Common myeloid progenitor, CD34-positive (primary cell): ENCODE measurements at regions not wholly inside any gene's neighbourhood (a gene's known extent, or its start where the extent isn't known, plus 50 kb on each side); places are given as distances from the start of the nearest gene placed in this dataset.

Experiments
- CTCF ChIA-PET: fragments of 350-600 bp; sonication (Branson Sonifier 250); formaldehyde crosslinking; loops from one replicate; lab custom pipeline; 2021; ENCODE audit warnings: antibody characterized with exemption; lab: Charles Lee
- POLR2A ChIA-PET: fragments of 350-600 bp; sonication (Branson Sonifier 250); formaldehyde crosslinking; loops from one replicate; lab custom pipeline; 2021; ENCODE audit warnings: antibody characterized with exemption; lab: Charles Lee
- DNase-seq, 3 donors: peaks; one replicate each; pipeline versions ENCODE4 v3.0.0 to v3.0.0-alpha.2; 2013
- H3K27ac ChIP-seq, 2 experiments: 1 replicate in 1 of 2; 2 replicates in 1 of 2; pipeline ENCODE4 v1.7.0; 2013; ENCODE audit warnings: inconsistent platforms in 2 of 2, low read length in 2 of 2, mild to moderate bottlenecking in 2 of 2, low read depth in 1 of 2, moderate library complexity in 1 of 2; ENCODE audit not compliant: severe bottlenecking in 2 of 2, insufficient read depth in 1 of 2, poor library complexity in 1 of 2
- H3K27me3 ChIP-seq, 5 experiments: replicated peaks in 2 of 5; 1 replicate in 3 of 5; 2 replicates in 2 of 5; pipeline versions ENCODE4 v1.6.1 to v1.7.0; 2013; ENCODE audit warnings: low read length in 4 of 5, mild to moderate bottlenecking in 2 of 5, moderate library complexity in 2 of 5, inconsistent platforms in 1 of 5; ENCODE audit not compliant: insufficient read depth in 5 of 5, control insufficient read depth in 4 of 5
- H3K36me3 ChIP-seq, 4 experiments: 1 replicate in 2 of 4; 2 replicates in 2 of 4; pipeline versions ENCODE4 v1.6.1 to v1.7.0; 2013; ENCODE audit warnings: low read length in 3 of 4, control low read depth in 1 of 4, mild to moderate bottlenecking in 1 of 4; ENCODE audit not compliant: control insufficient read depth in 4 of 4, insufficient read depth in 4 of 4
- H3K4me1 ChIP-seq, 4 experiments: 1 replicate in 3 of 4; 2 replicates in 1 of 4; pipeline versions ENCODE4 v1.6.1 to v1.7.1; 2013; ENCODE audit warnings: low read length in 3 of 4, mild to moderate bottlenecking in 3 of 4, control low read depth in 1 of 4, inconsistent platforms in 1 of 4, moderate library complexity in 1 of 4; ENCODE audit not compliant: control insufficient read depth in 4 of 4, insufficient read depth in 4 of 4; ENCODE audit errors: control extremely low read depth in 1 of 4
- H3K4me3 ChIP-seq, 7 experiments: 1 replicate in 4 of 7; 2 replicates in 3 of 7; pipeline versions ENCODE4 v1.5.1 to v1.7.0; 2013; ENCODE audit warnings: mild to moderate bottlenecking in 7 of 7, low read length in 6 of 7, moderate library complexity in 6 of 7, inconsistent platforms in 2 of 7, low read depth in 2 of 7, control low read depth in 1 of 7; ENCODE audit not compliant: insufficient read depth in 4 of 7, control insufficient read depth in 1 of 7; ENCODE audit errors: extremely low read depth in 1 of 7
- H3K9me3 ChIP-seq, 5 experiments: 1 replicate in 4 of 5; 2 replicates in 1 of 5; pipeline versions ENCODE4 v1.6.1 to v1.7.1; 2013; ENCODE audit warnings: low read length in 4 of 5, mild to moderate bottlenecking in 2 of 5, inconsistent platforms in 1 of 5, low read depth in 1 of 5, moderate library complexity in 1 of 5; ENCODE audit not compliant: control insufficient read depth in 4 of 5, insufficient read depth in 2 of 5; ENCODE audit errors: control extremely low read depth in 1 of 5
- WGBS: methylation state at CpG from one replicate; pipeline ENCODE4 v1.1.5; 2013; ENCODE audit not compliant: insufficient coverage; 5-methylcytosine and 5-hydroxymethylcytosine counted together

DNA sequence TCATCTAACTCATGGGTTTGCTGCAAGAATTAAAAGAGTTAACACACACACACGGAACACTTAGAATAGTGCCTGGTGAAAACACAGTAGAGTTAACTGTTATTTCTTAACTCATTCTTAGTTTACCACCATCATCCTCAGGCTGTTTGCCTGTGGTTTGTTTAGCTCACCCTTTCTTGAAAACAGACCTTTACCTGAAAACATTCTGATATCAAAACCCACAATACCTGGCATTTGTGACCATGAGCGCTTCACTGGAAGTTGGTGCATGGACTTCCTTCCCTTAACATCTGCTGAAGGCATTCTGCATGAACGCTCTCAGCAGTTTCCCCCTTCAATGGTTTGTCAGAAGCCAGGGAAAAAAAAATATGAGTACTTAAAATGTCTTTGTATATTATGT lies 256.0 kb downstream of the ETS1 start:
- no peak overlapping the region for H3K4me3 ChIP-seq
- H3K36me3 ChIP-seq = no peaks in the 10 kb centered on the region
- H3K9me3 ChIP-seq = no peaks in the 10 kb centered on the region
- no peaks in the 10 kb centered on the region for H3K27me3 ChIP-seq
- H3K4me1 ChIP-seq = peaks cover 11 to 25% (median 20%) of the 10 kb centered on the region in 4 experiments
- no peak overlapping the region for H3K27ac ChIP-seq
- ChIA-PET POLR2A (no interaction called here), CTCF (interaction anchor here (0.6 to 1.9 kb wide), 3 partner anchors 11 to 41 kb away, joined by 3 to 4 read pairs (median 3); no protein-coding TSS in a partner anchor)
- DNase-seq = peak in 1 of 3 donors; percentile 33
- WGBS = 20% methylated on average over 1 of the region's 3 CpGs

- no peak overlapping the region for H3K4me3 ChIP-seq
- peaks cover 11 to 25% (median 20%) of the 10 kb centered on the region in 4 experiments for H3K4me1 ChIP-seq
- H3K36me3 ChIP-seq = no peaks in the 10 kb centered on the region
- POLR2A ChIA-PET = no interaction called here
- DNase-seq = no peak
- CTCF ChIA-PET = interaction anchor here (0.8 to 1.9 kb wide), 4 partner anchors 18 to 40 kb away, joined by 3 to 4 read pairs (median 3); no protein-coding TSS in a partner anchor
- H3K9me3 ChIP-seq = no peaks in the 10 kb centered on the region
- WGBS = 100% methylated on average over 1 of the region's 2 CpGs
- H3K27me3 ChIP-seq = no peaks in the 10 kb centered on the region
- H3K27ac ChIP-seq = no peak overlapping the region
Observed at GRCh38 chr11:128330203-128330602, 257.2 kb downstream of the ETS1 start.

DNA sequence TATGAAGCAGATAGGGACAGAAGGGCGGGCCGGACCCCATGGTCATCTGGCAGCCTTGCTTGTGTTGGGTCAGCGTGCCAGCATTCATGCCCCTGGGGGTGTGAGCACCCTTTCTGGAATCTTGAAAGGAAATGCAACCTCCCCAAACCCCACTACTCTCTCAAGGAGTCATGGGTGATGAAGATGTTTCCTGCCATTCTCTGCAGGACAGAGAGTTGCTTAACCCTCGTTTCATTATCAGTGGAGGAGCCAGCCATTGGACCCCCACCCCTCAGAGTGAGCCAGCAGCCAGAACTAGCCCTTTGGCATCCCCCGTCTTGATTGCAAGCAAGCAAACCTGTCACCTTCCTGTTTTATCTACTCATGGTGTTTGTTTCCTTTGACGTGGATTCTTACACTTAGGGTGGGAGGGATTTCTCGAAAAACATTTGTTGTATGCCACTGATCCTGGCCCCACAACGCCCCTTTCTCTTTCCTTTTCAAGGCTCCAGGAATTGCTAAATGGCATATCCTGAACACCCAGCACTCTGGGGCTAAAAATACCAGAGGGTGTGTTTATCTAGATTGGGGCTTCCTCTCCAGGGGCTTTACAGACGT lies 258.3 kb downstream of the ETS1 start:
- Histone ChIP-seq H3K9me3 (no peaks in the 10 kb centered on the region), H3K27me3 (no peaks in the 10 kb centered on the region), H3K27ac (peak overlapping the region; percentile 7 to 20), H3K36me3 (no peaks in the 10 kb centered on the region), H3K4me1 (peaks cover 11 to 24% (median 19%) of the 10 kb centered on the region in 4 experiments), H3K4me3 (peak overlapping the region in 2 of 7 experiments; percentile 19 to 36)
- peak; percentile 57 to 79 (median 73) for DNase-seq
- ChIA-PET POLR2A (no interaction called here), CTCF (interaction anchor here (1.2 to 1.4 kb wide), 2 partner anchors 39 to 302 kb away, joined by 3 read pairs; no protein-coding TSS in a partner anchor)
- 0% methylated on average over 3 of the region's 9 CpGs for WGBS

DNA sequence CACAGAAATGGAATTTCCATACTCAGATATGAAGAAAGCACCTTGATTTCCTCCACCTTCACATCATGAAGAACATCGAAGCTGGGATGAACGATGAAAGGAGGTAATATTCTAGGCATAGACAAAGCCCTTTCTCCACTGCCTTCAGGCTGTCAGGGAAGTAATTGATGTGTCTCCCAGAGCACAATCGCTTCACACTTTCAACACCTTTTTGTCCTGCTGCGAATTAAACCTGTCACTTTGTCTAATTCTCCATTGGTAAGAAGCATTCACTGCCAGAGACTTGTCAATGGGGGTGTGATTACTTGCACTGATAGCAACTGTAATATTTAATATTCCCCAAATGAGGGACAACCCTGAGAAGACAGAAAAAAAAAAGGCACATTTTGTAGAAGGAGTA lies 260.1 kb downstream of the ETS1 start:
- POLR2A ChIA-PET = no interaction called here
- 100% methylated on average over 2 of the region's 4 CpGs for WGBS

GRCh38 chr11:128326791-128327190 lies 260.6 kb downstream of the ETS1 start:
- no peaks in the 10 kb centered on the region for H3K36me3 ChIP-seq
- WGBS = 100% methylated on average over 3 of the region's 7 CpGs
- ChIA-PET POLR2A (no interaction called here), CTCF (interaction anchor here (0.7 to 0.9 kb wide), 2 partner anchors 9 to 10 kb away, joined by 3 read pairs; no protein-coding TSS in a partner anchor)
- H3K4me1 ChIP-seq = peaks cover 13 to 24% (median 20%) of the 10 kb centered on the region in 4 experiments
- no peaks in the 10 kb centered on the region for H3K27me3 ChIP-seq
- H3K4me3 ChIP-seq = no peak overlapping the region
- DNase-seq = no peak
- H3K9me3 ChIP-seq = no peaks in the 10 kb centered on the region
- no peak overlapping the region for H3K27ac ChIP-seq

More for the DNA sequence above, 260.1 kb downstream of the ETS1 start:
- CTCF ChIA-PET = no interaction called here
- no peaks in the 10 kb centered on the region for H3K9me3 ChIP-seq
- peaks cover 13 to 24% (median 20%) of the 10 kb centered on the region in 4 experiments for H3K4me1 ChIP-seq
- no peak overlapping the region for H3K27ac ChIP-seq
- no peaks in the 10 kb centered on the region for H3K36me3 ChIP-seq
- DNase-seq = no peak
- H3K4me3 ChIP-seq = no peak overlapping the region
- H3K27me3 ChIP-seq = no peaks in the 10 kb centered on the region

DNA sequence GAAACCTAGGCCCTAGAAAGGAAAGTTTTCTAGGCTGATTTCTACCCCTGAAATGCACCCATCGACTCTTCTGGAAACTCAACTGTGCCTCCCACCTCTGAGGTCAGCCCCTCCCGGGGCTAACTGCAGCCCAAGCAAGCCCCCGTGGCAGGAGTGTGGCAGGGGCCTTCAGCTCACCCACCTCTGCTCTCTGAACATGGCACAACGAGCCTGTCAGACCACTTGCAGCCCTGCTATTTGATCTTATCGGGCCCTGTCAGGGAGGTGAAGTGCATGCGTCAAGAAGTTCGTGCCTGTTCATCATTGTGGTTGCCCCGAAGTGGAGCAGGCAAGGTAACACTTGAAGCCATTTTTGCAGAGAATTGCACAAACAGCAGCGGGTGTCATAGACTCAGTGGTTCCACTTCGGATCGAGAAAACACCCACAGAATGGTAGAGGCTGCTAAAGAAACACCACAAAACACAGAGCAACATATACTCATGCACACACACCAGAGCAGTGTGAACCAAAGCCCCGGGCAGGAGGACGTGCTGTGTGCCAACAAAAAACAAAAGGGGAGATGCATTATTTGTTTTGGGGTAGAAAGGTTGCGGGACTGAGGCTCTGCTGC lies 262.7 kb downstream of the ETS1 start:
- H3K27ac ChIP-seq = no peak overlapping the region
- H3K4me1 ChIP-seq = peaks cover 8 to 17% (median 14%) of the 10 kb centered on the region in 4 experiments
- no peaks in the 10 kb centered on the region for H3K9me3 ChIP-seq
- H3K27me3 ChIP-seq = no peaks in the 10 kb centered on the region
- POLR2A ChIA-PET = no interaction called here
- 92% methylated on average over 8 of the region's 14 CpGs for WGBS
- H3K36me3 ChIP-seq = no peaks in the 10 kb centered on the region
- H3K4me3 ChIP-seq = no peak overlapping the region
- DNase-seq = no peak
- CTCF ChIA-PET = interaction anchor here (1.2 to 1.4 kb wide), 2 partner anchors 9 to 35 kb away, joined by 3 read pairs; no protein-coding TSS in a partner anchor

DNA sequence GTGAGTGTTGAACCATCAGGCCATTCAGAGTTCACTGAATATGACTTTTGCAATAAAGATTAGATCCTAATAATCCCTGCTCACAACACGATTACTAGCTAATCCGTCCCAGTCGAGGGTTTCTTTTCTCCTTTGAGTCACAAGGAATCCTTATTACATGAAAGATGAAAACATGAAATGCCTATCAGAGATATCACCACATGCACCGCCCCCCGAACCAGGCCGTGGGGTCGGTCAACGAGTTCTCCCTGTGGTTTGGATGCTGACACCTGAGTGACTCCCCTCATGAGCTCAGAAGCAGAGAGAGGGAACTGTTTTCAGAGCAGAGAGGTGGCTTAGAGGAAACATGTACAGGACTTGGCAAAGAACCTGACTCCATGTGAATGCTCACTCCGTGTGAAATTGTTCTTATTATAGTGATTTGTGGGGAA lies 263.3 kb downstream of the ETS1 start:
- ChIA-PET POLR2A (no interaction called here), CTCF (interaction anchor here (1.1 to 1.5 kb wide), 5 partner anchors 10 to 308 kb away, joined by 3 read pairs; no protein-coding TSS in a partner anchor)
- Histone ChIP-seq H3K4me3 (no peak overlapping the region), H3K27me3 (no peaks in the 10 kb centered on the region), H3K9me3 (no peaks in the 10 kb centered on the region), H3K36me3 (no peaks in the 10 kb centered on the region), H3K4me1 (peaks cover 8 to 16% (median 10%) of the 10 kb centered on the region in 4 experiments), H3K27ac (no peak overlapping the region)
- 73% methylated on average over 9 of the region's 9 CpGs for WGBS
- no peak for DNase-seq
